ENCODE measurements at regions not wholly inside any gene's neighbourhood (a gene's known extent, or its start where the extent isn't known, plus 50 kb on each side); places are given as distances from the start of the nearest gene placed in this dataset.
"Not testable (repeated sequence)": the region's sequence is repeated elsewhere in the genome, so short reads cannot be mapped to it uniquely, and the experiment has no call there.

- TF ChIP-seq, protein P1, sequence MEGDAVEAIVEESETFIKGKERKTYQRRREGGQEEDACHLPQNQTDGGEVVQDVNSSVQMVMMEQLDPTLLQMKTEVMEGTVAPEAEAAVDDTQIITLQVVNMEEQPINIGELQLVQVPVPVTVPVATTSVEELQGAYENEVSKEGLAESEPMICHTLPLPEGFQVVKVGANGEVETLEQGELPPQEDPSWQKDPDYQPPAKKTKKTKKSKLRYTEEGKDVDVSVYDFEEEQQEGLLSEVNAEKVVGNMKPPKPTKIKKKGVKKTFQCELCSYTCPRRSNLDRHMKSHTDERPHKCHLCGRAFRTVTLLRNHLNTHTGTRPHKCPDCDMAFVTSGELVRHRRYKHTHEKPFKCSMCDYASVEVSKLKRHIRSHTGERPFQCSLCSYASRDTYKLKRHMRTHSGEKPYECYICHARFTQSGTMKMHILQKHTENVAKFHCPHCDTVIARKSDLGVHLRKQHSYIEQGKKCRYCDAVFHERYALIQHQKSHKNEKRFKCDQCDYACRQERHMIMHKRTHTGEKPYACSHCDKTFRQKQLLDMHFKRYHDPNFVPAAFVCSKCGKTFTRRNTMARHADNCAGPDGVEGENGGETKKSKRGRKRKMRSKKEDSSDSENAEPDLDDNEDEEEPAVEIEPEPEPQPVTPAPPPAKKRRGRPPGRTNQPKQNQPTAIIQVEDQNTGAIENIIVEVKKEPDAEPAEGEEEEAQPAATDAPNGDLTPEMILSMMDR (conservative IDR thresholded peaks at IDR 0.05), result no peak
- H3K27ac ChIP-seq, result no peak overlapping the region
Measured at GRCh38 chrX:65877953-65878352, 161.9 kb downstream of the VSIG4 start.

- not testable (repeated sequence) for H3K27ac ChIP-seq
Measured at GRCh38 chrX:65875614-65876013, 164.3 kb downstream of the VSIG4 start.

DNA sequence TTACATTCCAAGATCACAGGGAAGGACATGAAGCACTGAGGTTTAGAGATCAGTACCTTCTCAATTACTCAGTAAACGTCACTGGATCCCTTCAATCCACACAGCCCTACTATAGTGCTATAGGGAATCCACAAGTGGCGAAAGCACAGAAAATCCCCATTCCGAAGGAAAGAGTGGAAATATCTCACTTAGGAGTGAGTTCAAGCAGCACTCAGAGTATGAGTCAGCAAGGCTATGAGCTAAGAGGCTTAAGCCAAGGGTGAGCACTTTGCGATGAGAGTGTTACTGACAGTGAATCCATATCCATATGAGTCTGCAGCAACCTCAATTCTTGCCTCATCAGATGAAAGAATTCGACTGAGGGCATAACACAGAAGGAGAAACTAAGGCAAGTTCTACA lies 165.1 kb downstream of the VSIG4 start:
- TF ChIP-seq, protein P1 (conservative IDR thresholded peaks at IDR 0.05), result no peak
- no peak overlapping the region for H3K27ac ChIP-seq

DNA sequence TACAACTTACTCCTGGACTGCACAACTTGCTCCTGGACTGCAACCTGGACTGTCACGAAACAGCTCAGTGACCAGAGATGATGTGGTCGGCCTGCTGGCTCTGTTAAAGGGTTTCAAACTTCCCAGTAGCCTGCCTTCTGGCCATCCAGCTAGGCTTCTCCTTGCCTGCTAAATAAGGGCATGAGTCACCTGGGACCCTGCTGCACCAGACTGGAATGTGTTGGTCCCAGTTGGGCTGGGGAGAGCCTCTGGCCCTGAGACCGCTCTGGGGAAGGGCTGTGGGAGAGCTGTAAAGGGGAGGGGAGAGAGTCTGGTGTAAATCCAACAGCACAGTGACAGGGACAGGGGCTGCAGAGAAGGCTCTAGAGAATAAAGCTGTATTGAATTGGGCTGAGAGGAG lies 165.8 kb downstream of the VSIG4 start:
- no peak overlapping the region for H3K27ac ChIP-seq
- TF ChIP-seq, protein P1 (conservative IDR thresholded peaks at IDR 0.05), result no peak

DNA sequence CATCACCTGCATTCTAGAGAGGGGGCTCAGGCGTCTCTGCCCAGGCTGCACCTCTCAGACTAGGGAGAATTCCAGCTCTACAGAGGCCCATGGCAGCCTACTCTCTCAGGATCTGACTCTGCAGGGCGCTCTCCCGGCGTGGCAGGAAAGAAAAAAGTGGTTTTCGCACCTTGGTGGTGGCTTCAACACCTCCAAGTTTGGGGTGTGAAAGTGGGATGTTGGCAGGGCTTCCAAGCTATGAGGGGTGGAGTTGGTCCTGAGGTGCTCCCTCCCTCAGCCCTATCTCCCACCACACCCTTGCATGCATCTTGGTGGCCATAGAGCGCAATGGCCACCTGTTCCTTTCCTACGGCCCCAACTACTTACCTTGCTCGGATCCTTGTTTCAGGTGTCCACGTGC lies 166.5 kb downstream of the VSIG4 start:
- TF ChIP-seq, protein P1 (conservative IDR thresholded peaks at IDR 0.05), result no peak
- no peak overlapping the region for H3K27ac ChIP-seq

DNA sequence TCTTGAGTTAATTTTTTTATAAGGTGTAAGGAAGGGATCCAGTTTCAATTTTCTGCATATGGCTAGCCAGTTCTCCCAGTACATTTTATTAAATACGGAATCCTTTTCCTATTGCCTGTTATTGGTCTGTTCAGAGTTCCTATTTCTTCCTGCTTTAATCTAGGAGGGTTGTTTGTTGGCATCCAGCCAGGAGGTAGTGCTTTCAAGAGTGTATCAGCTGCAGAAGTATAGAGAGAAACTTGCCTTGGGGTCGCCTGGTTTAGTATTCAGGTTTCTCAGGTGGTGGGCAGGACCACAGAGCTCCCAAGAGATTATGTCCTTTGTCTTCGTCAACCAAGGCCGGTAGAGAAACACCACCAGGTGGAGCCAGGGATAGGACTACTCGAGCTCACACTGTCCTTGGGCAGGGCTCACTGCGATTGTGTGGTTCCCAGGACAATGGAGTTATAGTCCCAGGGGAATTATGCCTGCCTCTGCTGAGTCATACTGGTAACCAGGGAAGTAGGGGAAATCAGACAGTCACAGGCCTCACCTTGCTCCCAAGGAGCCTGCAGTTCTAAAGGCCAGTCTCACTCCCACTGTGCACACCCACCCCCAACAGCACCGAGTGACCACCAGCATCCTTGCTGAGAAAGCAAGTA lies 168.1 kb downstream of the VSIG4 start:
- TF ChIP-seq, protein P1 (conservative IDR thresholded peaks at IDR 0.05), result no peak
- H3K27ac ChIP-seq, result no peak overlapping the region

- H3K27ac ChIP-seq, result not testable (repeated sequence)
Measured at GRCh38 chrX:65870544-65870943, 169.3 kb downstream of the VSIG4 start.

GRCh38 chrX:65866773-65867172 lies 173.1 kb downstream of the VSIG4 start:
- TF ChIP-seq, protein P1 (conservative IDR thresholded peaks at IDR 0.05), result no peak
- no peak overlapping the region for H3K27ac ChIP-seq

DNA sequence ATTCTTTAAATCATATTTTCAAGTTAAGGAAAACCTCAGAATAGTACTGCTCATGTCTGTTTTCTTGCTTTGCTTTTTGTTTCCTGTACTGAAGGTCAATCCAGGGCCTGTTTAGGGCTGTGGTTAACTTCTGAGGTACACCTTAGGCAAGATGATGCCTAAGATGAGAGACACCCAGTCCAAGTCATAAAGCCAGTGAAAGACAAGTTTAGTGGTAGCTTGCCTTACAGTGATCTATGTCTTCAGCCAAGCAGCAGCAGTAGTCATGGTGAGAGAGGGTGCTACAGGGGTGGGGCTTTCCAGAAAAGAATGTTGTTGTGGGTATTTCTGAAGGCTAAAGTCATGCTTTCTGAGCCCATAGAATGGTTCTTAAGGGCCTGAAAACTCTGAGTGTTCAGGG lies 173.7 kb downstream of the VSIG4 start:
- TF ChIP-seq, protein P1 (conservative IDR thresholded peaks at IDR 0.05), result no peak
- H3K27ac ChIP-seq, result no peak overlapping the region

All from VCaP (cell line).